A549 (cell line): ENCODE measurements at regions not wholly inside any gene's neighbourhood (a gene's known extent, or its start where the extent isn't known, plus 50 kb on each side); places are given as distances from the start of the nearest gene placed in this dataset.

Source experiments
- ATOH8 ChIP-seq: fragments of 250-450 bp; sonication (Bioruptor Pico); IDR thresholded peaks from 2 replicates; pipeline ENCODE4 v1.5.0; 2020; ENCODE audit warnings: low read depth, mild to moderate bottlenecking, moderate library complexity
- BHLHE40 ChIP-seq: IDR thresholded peaks from 2 replicates; pipeline ENCODE4 v1.6.1; 2012; ENCODE audit warnings: low read depth, low read length, inconsistent platforms
- CBX2 ChIP-seq: fragments of 200-600 bp; sonication (generic); IDR thresholded peaks from 2 replicates; pipeline ENCODE4 v1.6.1; 2016; ENCODE audit warnings: low read depth, mild to moderate bottlenecking, borderline replicate concordance
- CHD2 ChIP-seq: fragments of 150-350 bp; IDR thresholded peaks from 2 replicates; pipeline ENCODE4 v1.6.1; 2014; ENCODE audit warnings: low read length; ENCODE audit not compliant: partially characterized antibody
- EHF ChIP-seq: fragments of 250-450 bp; sonication (Bioruptor Pico); IDR thresholded peaks from 2 replicates; pipeline ENCODE4 v1.5.0; 2020; ENCODE audit warnings: mild to moderate bottlenecking
- EP300 ChIP-seq, 2 experiments: fragments of >200 bp; sonication (Bioruptor Twin); formaldehyde crosslinking; IDR thresholded peaks; 2 replicates in 1 of 2; 3 replicates in 1 of 2; pipeline ENCODE4 v1.6.1; 2016 to 2017
- FOSB ChIP-seq: fragments of 250-450 bp; sonication (Bioruptor Pico); IDR thresholded peaks from 2 replicates; pipeline ENCODE4 v1.5.0; 2020; ENCODE audit warnings: mild to moderate bottlenecking, moderate library complexity
- FOSL2 ChIP-seq, 2 experiments: fragments of 450-650 bp in 1 of 2; fragments of >200 bp in 1 of 2; sonication (Bioruptor Twin) in 1 of 2; formaldehyde crosslinking; IDR thresholded peaks; 2 replicates each; pipeline versions ENCODE4 v1.5.0 to v1.6.1; 2016 to 2020; ENCODE audit warnings: mild to moderate bottlenecking in 1 of 2, moderate library complexity in 1 of 2
- FOXS1 ChIP-seq: fragments of 250-450 bp; sonication (Bioruptor Pico); IDR thresholded peaks from 2 replicates; pipeline ENCODE4 v1.5.0; 2020; ENCODE audit warnings: mild to moderate bottlenecking, moderate library complexity
- GATA3 ChIP-seq: IDR thresholded peaks from 2 replicates; pipeline ENCODE4 v1.6.1; 2012; ENCODE audit warnings: borderline replicate concordance
- HDAC2 ChIP-seq: fragments of 200-600 bp; sonication (generic); IDR thresholded peaks from 2 replicates; pipeline ENCODE4 v1.6.1; 2016
- HEYL ChIP-seq: fragments of 250-450 bp; sonication (Bioruptor Pico); IDR thresholded peaks from 2 replicates; pipeline ENCODE4 v1.8.0; 2021; ENCODE audit warnings: mild to moderate bottlenecking, moderate library complexity
- HOXB13 ChIP-seq: fragments of 250-450 bp; sonication (Bioruptor Pico); IDR thresholded peaks from 2 replicates; pipeline ENCODE4 v1.5.0; 2020; ENCODE audit warnings: low read depth, mild to moderate bottlenecking, moderate library complexity
- JUN ChIP-seq, 2 experiments: fragments of >200 bp; sonication (Bioruptor Twin); formaldehyde crosslinking; IDR thresholded peaks; 2 replicates in 1 of 2; 3 replicates in 1 of 2; pipeline ENCODE4 v1.6.1; 2016 to 2017
- JUNB ChIP-seq: fragments of >200 bp; sonication (Bioruptor Twin); formaldehyde crosslinking; IDR thresholded peaks from 2 replicates; pipeline ENCODE4 v1.6.1; 2016
- KDM5A ChIP-seq: fragments of 200-600 bp; sonication (generic); IDR thresholded peaks from 2 replicates; pipeline ENCODE4 v1.6.1; 2016; ENCODE audit warnings: antibody characterized with exemption, mild to moderate bottlenecking
- NFE2L2 ChIP-seq: fragments of 150-350 bp; conservative IDR thresholded peaks from 2 replicates; pipeline ENCODE4 v1.6.1; 2014; ENCODE audit warnings: low read length
- NR3C1 ChIP-seq: fragments of >200 bp; sonication (Bioruptor Twin); formaldehyde crosslinking; IDR thresholded peaks from 3 replicates; pipeline ENCODE4 v1.6.1; 2017
- POLR2A ChIP-seq: IDR thresholded peaks from 2 replicates; pipeline ENCODE4 v1.6.1; 2012; ENCODE audit warnings: mild to moderate bottlenecking, low read length
- POLR2AphosphoS2 ChIP-seq: conservative IDR thresholded peaks from 2 replicates; pipeline ENCODE4 v1.6.1; 2012; ENCODE audit warnings: low read length, improper control_type of control experiment, inconsistent platforms
- TFCP2L1 ChIP-seq: fragments of 250-450 bp; sonication (Bioruptor Pico); IDR thresholded peaks from 2 replicates; pipeline ENCODE4 v1.5.0; 2021; ENCODE audit warnings: mild to moderate bottlenecking
- USF2 ChIP-seq: fragments of 450-650 bp; IDR thresholded peaks from 2 replicates; pipeline ENCODE4 v1.6.1; 2014; ENCODE audit warnings: antibody characterized with exemption
- ZC3H11A ChIP-seq: fragments of 450-650 bp; IDR thresholded peaks from 2 replicates; pipeline ENCODE4 v1.6.1; 2014; ENCODE audit warnings: antibody characterized with exemption, mild to moderate bottlenecking
- TF ChIP-seq, protein P1 (sequence below): fragments of 200-600 bp; sonication (generic); IDR thresholded peaks from 2 replicates; pipeline ENCODE4 v1.6.1; 2016; ENCODE audit warnings: antibody characterized with exemption, mild to moderate bottlenecking, moderate library complexity
- TF ChIP-seq, protein P2 (sequence below): fragments of 150-350 bp; IDR thresholded peaks from 2 replicates; pipeline ENCODE4 v1.6.1; 2014; ENCODE audit warnings: low read depth, mild to moderate bottlenecking, low read length
- TF ChIP-seq, protein P3 (sequence below): IDR thresholded peaks from 2 replicates; pipeline ENCODE4 v1.6.1; 2012

DNA sequence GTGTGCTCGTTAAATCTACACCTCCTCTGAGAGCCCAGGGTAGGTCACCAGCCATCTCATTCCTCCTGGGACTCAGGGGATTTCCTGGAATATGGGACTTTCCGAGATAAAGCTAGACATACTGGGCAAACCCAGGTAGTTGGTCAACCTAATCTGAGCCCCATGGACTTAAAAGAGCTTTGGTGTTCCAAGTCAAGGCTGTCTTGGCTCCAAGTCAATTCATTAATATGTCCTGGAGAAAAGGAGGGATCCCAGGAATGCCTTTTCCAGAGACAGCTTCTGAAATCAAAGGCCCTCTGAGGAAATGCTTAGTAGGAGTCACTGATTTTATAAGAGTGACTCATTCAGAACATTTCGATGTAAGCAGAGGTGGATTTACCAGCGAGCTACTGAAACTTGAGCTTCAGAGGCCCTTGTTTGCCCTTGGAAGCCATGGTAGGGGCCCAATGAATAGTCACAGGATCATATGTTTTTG lies 137.3 kb upstream of the UBE2E1 start (continued):
- TF ChIP-seq, protein P1, sequence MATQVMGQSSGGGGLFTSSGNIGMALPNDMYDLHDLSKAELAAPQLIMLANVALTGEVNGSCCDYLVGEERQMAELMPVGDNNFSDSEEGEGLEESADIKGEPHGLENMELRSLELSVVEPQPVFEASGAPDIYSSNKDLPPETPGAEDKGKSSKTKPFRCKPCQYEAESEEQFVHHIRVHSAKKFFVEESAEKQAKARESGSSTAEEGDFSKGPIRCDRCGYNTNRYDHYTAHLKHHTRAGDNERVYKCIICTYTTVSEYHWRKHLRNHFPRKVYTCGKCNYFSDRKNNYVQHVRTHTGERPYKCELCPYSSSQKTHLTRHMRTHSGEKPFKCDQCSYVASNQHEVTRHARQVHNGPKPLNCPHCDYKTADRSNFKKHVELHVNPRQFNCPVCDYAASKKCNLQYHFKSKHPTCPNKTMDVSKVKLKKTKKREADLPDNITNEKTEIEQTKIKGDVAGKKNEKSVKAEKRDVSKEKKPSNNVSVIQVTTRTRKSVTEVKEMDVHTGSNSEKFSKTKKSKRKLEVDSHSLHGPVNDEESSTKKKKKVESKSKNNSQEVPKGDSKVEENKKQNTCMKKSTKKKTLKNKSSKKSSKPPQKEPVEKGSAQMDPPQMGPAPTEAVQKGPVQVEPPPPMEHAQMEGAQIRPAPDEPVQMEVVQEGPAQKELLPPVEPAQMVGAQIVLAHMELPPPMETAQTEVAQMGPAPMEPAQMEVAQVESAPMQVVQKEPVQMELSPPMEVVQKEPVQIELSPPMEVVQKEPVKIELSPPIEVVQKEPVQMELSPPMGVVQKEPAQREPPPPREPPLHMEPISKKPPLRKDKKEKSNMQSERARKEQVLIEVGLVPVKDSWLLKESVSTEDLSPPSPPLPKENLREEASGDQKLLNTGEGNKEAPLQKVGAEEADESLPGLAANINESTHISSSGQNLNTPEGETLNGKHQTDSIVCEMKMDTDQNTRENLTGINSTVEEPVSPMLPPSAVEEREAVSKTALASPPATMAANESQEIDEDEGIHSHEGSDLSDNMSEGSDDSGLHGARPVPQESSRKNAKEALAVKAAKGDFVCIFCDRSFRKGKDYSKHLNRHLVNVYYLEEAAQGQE, result no peak
- TF ChIP-seq GATA3 (peak; percentile 86; the same call in 1 of the 2 replicates), FOXS1 (CRISPR knock-in tag) (no peak), EHF (CRISPR knock-in tag) (no peak), USF2 (no peak), CBX2 (no peak), CHD2 (no peak), HEYL (no peak), TFCP2L1 (CRISPR knock-in tag) (no peak), POLR2AphosphoS2 (no peak), NR3C1 (no peak), POLR2A (no peak), FOSL2 (IDR thresholded peaks at IDR 0.05) (peak; percentile 91), FOSL2 (CRISPR knock-in tag; IDR thresholded peaks at IDR 0.05) (peak; percentile 97), ZC3H11A (no peak), KDM5A (no peak), HDAC2 (no peak), BHLHE40 (no peak), JUNB (peak; percentile 96), NFE2L2 (no peak), EP300 (IDR thresholded peaks at IDR 0.05) (peak; percentile 46 to 90; a peak in 3 of 5 replicates), ATOH8 (no peak), JUN (IDR thresholded peaks at IDR 0.05) (peak; percentile 51 to 90; a peak in 4 of 5 replicates), FOSB (no peak), HOXB13 (CRISPR knock-in tag) (no peak; the same call in 1 of the 2 replicates)
- TF ChIP-seq, protein P2, sequence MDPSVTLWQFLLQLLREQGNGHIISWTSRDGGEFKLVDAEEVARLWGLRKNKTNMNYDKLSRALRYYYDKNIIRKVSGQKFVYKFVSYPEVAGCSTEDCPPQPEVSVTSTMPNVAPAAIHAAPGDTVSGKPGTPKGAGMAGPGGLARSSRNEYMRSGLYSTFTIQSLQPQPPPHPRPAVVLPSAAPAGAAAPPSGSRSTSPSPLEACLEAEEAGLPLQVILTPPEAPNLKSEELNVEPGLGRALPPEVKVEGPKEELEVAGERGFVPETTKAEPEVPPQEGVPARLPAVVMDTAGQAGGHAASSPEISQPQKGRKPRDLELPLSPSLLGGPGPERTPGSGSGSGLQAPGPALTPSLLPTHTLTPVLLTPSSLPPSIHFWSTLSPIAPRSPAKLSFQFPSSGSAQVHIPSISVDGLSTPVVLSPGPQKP, result no peak
- TF ChIP-seq, protein P3, sequence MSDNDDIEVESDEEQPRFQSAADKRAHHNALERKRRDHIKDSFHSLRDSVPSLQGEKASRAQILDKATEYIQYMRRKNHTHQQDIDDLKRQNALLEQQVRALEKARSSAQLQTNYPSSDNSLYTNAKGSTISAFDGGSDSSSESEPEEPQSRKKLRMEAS, result 0 out of 2 replicates have a peak, but pooled peaks have one; percentile 49
